ENCODE measurements at regions not wholly inside any gene's neighbourhood (a gene's known extent, or its start where the extent isn't known, plus 50 kb on each side); places are given as distances from the start of the nearest gene placed in this dataset.

DNA sequence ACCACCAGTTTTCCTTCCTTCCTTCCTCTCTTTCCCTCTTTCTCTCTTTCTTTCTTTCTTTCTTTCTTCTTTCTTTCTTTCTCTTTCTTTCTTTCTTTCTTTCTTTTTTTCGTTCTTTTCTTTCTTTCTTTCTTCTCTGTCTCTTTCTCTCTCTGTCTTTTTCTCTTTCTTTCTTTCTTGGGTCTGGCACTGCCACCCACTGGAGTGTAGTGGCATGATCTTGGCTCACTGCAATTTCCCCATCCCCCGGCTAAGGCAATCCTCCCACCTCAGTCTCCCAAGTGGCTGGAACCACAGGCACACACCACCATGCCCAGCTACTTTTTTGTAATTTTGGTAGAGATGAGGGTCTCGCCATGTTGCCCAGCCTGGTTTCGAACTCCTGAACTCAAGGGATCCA lies 51.6 kb upstream of the NHS start:
- BruUV-seq (replicated peaks) = no TSS peak
- in situ Hi-C loops (cut with MboI; ENCODE audit: low sequenced_read_pairs) = no loop called here
- CTCF ChIA-PET = no interaction called here

More for the DNA sequence above, 51.6 kb upstream of the NHS start:
- dilution Hi-C loops (cut with HindIII; ENCODE audit: low sequenced_read_pairs, unreplicated experiment) (no loop called here), intact Hi-C loops (cut with micrococcal nuclease) (no loop called here)
- Histone ChIP-seq H3K56ac (ENCODE audit: extremely low read depth, insufficient read depth, low read length) (no peak overlapping the region), H2BK120ac (ENCODE audit: low read depth, low read length) (no peak overlapping the region), H3K79me1 (ENCODE audit: low read depth in 1 of 2, low read length in 2 of 2) (no peaks in the 10 kb centered on the region), H4K8ac (ENCODE audit: low read depth in 2 of 2, low read length in 2 of 2) (no peak overlapping the region), H2BK5ac (ENCODE audit: low read depth, low read length, poor library complexity, severe bottlenecking) (no peak overlapping the region), H3K23ac (ENCODE audit: low read depth, low read length) (no peak overlapping the region), H3K9me1 (ENCODE audit: insufficient read depth, low read length) (no peaks in the 10 kb centered on the region), H3K18ac (ENCODE audit: low read depth, low read length) (no peak overlapping the region), H3K36me3 (ENCODE audit: control insufficient read depth, insufficient read depth, low read length) (no peaks in the 10 kb centered on the region), H4K20me1 (ENCODE audit: insufficient read depth, low read length) (no peaks in the 10 kb centered on the region), H3K4me3 (ENCODE audit: insufficient read depth, low read depth, low read length) (no peak overlapping the region), H3K27ac (ENCODE audit: insufficient read depth, low read length) (no peak overlapping the region), H3K4me1 (ENCODE audit: control insufficient read depth, insufficient read depth, low read length) (no peaks in the 10 kb centered on the region), H3K27me3 (ENCODE audit: control insufficient read depth, insufficient read depth, low read length) (no peaks in the 10 kb centered on the region), H3K14ac (replicated peaks; ENCODE audit: low read depth, low read length) (no peak overlapping the region), H3K9ac (ENCODE audit: low read depth, low read length) (no peak overlapping the region), H3K4ac (ENCODE audit: low read depth, low read length) (no peak overlapping the region), H2BK15ac (ENCODE audit: low read depth, low read length) (no peak overlapping the region), H2AK5ac (ENCODE audit: low read depth, low read length) (no peak overlapping the region), H2AFZ (replicated peaks; ENCODE audit: low read length, poor library complexity) (no peak overlapping the region), H4K91ac (ENCODE audit: insufficient read depth, low read depth, low read length) (no peak overlapping the region), H2BK20ac (ENCODE audit: low read depth, low read length) (no peak overlapping the region), H3K4me2 (ENCODE audit: low read depth, low read length) (no peak overlapping the region), H4K5ac (ENCODE audit: low read depth, low read length) (no peak overlapping the region), H2AK9ac (replicated peaks; ENCODE audit: low read depth, low read length, poor library complexity) (no peak overlapping the region), H3K9me3 (ENCODE audit: control insufficient read depth, insufficient read depth, low read length) (no peaks in the 10 kb centered on the region)
- no peak for DNase-seq
- 72% methylated on average over 2 of the region's 4 CpGs; no CpG with 5 or more reads in 1 of the 2 experiments for WGBS, 2 experiments (ENCODE audit: extremely low coverage in 2 of 2, insufficient read length in 1 of 2)
- POLR2A ChIA-PET (ENCODE audit: unreplicated experiment) = no interaction called here
- ATAC-seq (ENCODE audit: low read depth) = no peak
- TF ChIP-seq, protein P1, sequence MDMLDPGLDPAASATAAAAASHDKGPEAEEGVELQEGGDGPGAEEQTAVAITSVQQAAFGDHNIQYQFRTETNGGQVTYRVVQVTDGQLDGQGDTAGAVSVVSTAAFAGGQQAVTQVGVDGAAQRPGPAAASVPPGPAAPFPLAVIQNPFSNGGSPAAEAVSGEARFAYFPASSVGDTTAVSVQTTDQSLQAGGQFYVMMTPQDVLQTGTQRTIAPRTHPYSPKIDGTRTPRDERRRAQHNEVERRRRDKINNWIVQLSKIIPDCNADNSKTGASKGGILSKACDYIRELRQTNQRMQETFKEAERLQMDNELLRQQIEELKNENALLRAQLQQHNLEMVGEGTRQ (IDR thresholded peaks at IDR 0.05; ENCODE audit: low read depth, low read length) = no peak
- TF ChIP-seq, protein P2, sequence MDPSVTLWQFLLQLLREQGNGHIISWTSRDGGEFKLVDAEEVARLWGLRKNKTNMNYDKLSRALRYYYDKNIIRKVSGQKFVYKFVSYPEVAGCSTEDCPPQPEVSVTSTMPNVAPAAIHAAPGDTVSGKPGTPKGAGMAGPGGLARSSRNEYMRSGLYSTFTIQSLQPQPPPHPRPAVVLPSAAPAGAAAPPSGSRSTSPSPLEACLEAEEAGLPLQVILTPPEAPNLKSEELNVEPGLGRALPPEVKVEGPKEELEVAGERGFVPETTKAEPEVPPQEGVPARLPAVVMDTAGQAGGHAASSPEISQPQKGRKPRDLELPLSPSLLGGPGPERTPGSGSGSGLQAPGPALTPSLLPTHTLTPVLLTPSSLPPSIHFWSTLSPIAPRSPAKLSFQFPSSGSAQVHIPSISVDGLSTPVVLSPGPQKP (IDR thresholded peaks at IDR 0.05; ENCODE audit: borderline replicate concordance, low read depth, low read length) = no peak
- no peak for TF ChIP-seq RAD21 (IDR thresholded peaks at IDR 0.05; ENCODE audit: low read length)
- TF ChIP-seq RFX5 (IDR thresholded peaks at IDR 0.05; ENCODE audit: low read depth, low read length) = no peak
- TF ChIP-seq RCOR1 (IDR thresholded peaks at IDR 0.05; ENCODE audit: insufficient replicate concordance, low read length) = no peak
- TF ChIP-seq MXI1 (IDR thresholded peaks at IDR 0.05; ENCODE audit: borderline replicate concordance, low read depth, low read length) = no peak
- no peak for TF ChIP-seq SMC3 (IDR thresholded peaks at IDR 0.05; ENCODE audit: low read depth, low read length)
- TF ChIP-seq FOS (IDR thresholded peaks at IDR 0.05; ENCODE audit: low read depth, low read length) = no peak
